Stimulated activated memory B cell treated with anti-CD40 and anti-IgM and Interleukin-4, amounts not matched to agents 10 μg/mL and 1 μg/mL and 100 μg/mL, for 72 hours (primary cell): ENCODE measurements at regions not wholly inside any gene's neighbourhood (a gene's known extent, or its start where the extent isn't known, plus 50 kb on each side); places are given as distances from the start of the nearest gene placed in this dataset.
"Not testable (repeated sequence)": the region's sequence is repeated elsewhere in the genome, so short reads cannot be mapped to it uniquely, and the experiment has no call there.

ENCODE experiments used
- ATAC-seq: fragments of 150-1000 bp; cut with Tn5 transposase; 2 replicates; pipeline ENCODE4 v1.10.0; 2021
- H3K27ac Mint-ChIP-seq: one replicate; pipeline ENCODE4 v1.8.0; 2022; ENCODE audit warnings: mild to moderate bottlenecking, mixed read lengths
- H3K27me3 Mint-ChIP-seq: one replicate; pipeline ENCODE4 v1.8.0; 2022; ENCODE audit warnings: mixed read lengths
- H3K36me3 Mint-ChIP-seq: one replicate; pipeline ENCODE4 v1.8.0; 2022; ENCODE audit warnings: mixed read lengths
- H3K4me1 Mint-ChIP-seq: one replicate; pipeline ENCODE4 v1.8.0; 2022; ENCODE audit warnings: mixed read lengths
- H3K4me3 Mint-ChIP-seq: one replicate; pipeline ENCODE4 v1.8.0; 2022; ENCODE audit warnings: mild to moderate bottlenecking, moderate library complexity, mixed read lengths
- H3K9me3 Mint-ChIP-seq: one replicate; pipeline ENCODE4 v1.8.0; 2022; ENCODE audit warnings: mixed read lengths

- no peak overlapping the region for H3K4me3 Mint-ChIP-seq
- no peak for ATAC-seq
- no peaks in the 10 kb centered on the region for H3K27me3 Mint-ChIP-seq
- H3K9me3 Mint-ChIP-seq: peaks cover 8% of the 10 kb centered on the region
- no peaks in the 10 kb centered on the region for H3K36me3 Mint-ChIP-seq
- no peaks in the 10 kb centered on the region for H3K4me1 Mint-ChIP-seq
- H3K27ac Mint-ChIP-seq: no peak overlapping the region
Measured at GRCh38 chr16:17744921-17745572, 274.3 kb upstream of the XYLT1 start.

GRCh38 chr16:17743578-17743977 lies 272.8 kb upstream of the XYLT1 start:
- Mint-ChIP-seq H3K27ac (no peak overlapping the region), H3K4me3 (no peak overlapping the region), H3K4me1 (no peaks in the 10 kb centered on the region), H3K9me3 (peaks cover 3% of the 10 kb centered on the region), H3K36me3 (no peaks in the 10 kb centered on the region), H3K27me3 (no peaks in the 10 kb centered on the region)
- no peak for ATAC-seq

GRCh38 chr16:17743158-17743557 lies 272.4 kb upstream of the XYLT1 start:
- peaks cover 3% of the 10 kb centered on the region for H3K9me3 Mint-ChIP-seq
- no peak overlapping the region for H3K4me3 Mint-ChIP-seq
- H3K36me3 Mint-ChIP-seq: no peaks in the 10 kb centered on the region
- ATAC-seq: no peak
- no peaks in the 10 kb centered on the region for H3K27me3 Mint-ChIP-seq
- no peaks in the 10 kb centered on the region for H3K4me1 Mint-ChIP-seq
- H3K27ac Mint-ChIP-seq: no peak overlapping the region

GRCh38 chr16:17735099-17735498 lies 264.3 kb upstream of the XYLT1 start:
- peaks cover 11% of the 10 kb centered on the region for H3K9me3 Mint-ChIP-seq
- H3K36me3 Mint-ChIP-seq, H3K27ac Mint-ChIP-seq, H3K4me3 Mint-ChIP-seq, ATAC-seq, H3K4me1 Mint-ChIP-seq, H3K27me3 Mint-ChIP-seq: not testable (repeated sequence)

- no peak for ATAC-seq
- Mint-ChIP-seq H3K4me1 (no peaks in the 10 kb centered on the region), H3K27me3 (peaks cover 17% of the 10 kb centered on the region), H3K9me3 (peaks cover 5% of the 10 kb centered on the region), H3K27ac (no peak overlapping the region), H3K4me3 (no peak overlapping the region), H3K36me3 (no peaks in the 10 kb centered on the region)
Measured at GRCh38 chr16:17729820-17730219, 259.1 kb upstream of the XYLT1 start.

GRCh38 chr16:17728196-17728595 lies 257.4 kb upstream of the XYLT1 start:
- ATAC-seq: no peak
- no peaks in the 10 kb centered on the region for H3K4me1 Mint-ChIP-seq
- H3K9me3 Mint-ChIP-seq: peaks cover 5% of the 10 kb centered on the region
- peaks cover 17% of the 10 kb centered on the region for H3K27me3 Mint-ChIP-seq
- no peak overlapping the region for H3K4me3 Mint-ChIP-seq
- no peak overlapping the region for H3K27ac Mint-ChIP-seq
- H3K36me3 Mint-ChIP-seq: no peaks in the 10 kb centered on the region

- H3K9me3 Mint-ChIP-seq: no peaks in the 10 kb centered on the region
- peaks cover 17% of the 10 kb centered on the region for H3K27me3 Mint-ChIP-seq
- no peak overlapping the region for H3K27ac Mint-ChIP-seq
- H3K4me1 Mint-ChIP-seq: no peaks in the 10 kb centered on the region
- H3K36me3 Mint-ChIP-seq: no peaks in the 10 kb centered on the region
- no peak for ATAC-seq
- H3K4me3 Mint-ChIP-seq: no peak overlapping the region
Measured at GRCh38 chr16:17724242-17724898, 253.6 kb upstream of the XYLT1 start.

- no peaks in the 10 kb centered on the region for H3K4me1 Mint-ChIP-seq
- no peak overlapping the region for H3K4me3 Mint-ChIP-seq
- no peaks in the 10 kb centered on the region for H3K36me3 Mint-ChIP-seq
- no peak overlapping the region for H3K27ac Mint-ChIP-seq
- no peaks in the 10 kb centered on the region for H3K9me3 Mint-ChIP-seq
- peaks cover 14% of the 10 kb centered on the region for H3K27me3 Mint-ChIP-seq
- no peak for ATAC-seq
Measured at GRCh38 chr16:17723531-17724134, 252.9 kb upstream of the XYLT1 start.

GRCh38 chr16:17718495-17718894 lies 247.7 kb upstream of the XYLT1 start:
- H3K4me3 Mint-ChIP-seq: no peak overlapping the region
- H3K36me3 Mint-ChIP-seq: no peaks in the 10 kb centered on the region
- no peaks in the 10 kb centered on the region for H3K27me3 Mint-ChIP-seq
- H3K9me3 Mint-ChIP-seq: peaks cover 10% of the 10 kb centered on the region
- H3K27ac Mint-ChIP-seq: no peak overlapping the region
- no peaks in the 10 kb centered on the region for H3K4me1 Mint-ChIP-seq
- ATAC-seq: no peak

GRCh38 chr16:17705847-17706246 lies 235.1 kb upstream of the XYLT1 start:
- H3K27me3 Mint-ChIP-seq: peaks cover 17% of the 10 kb centered on the region
- ATAC-seq: no peak
- H3K9me3 Mint-ChIP-seq: peaks cover 4% of the 10 kb centered on the region
- no peaks in the 10 kb centered on the region for H3K4me1 Mint-ChIP-seq
- no peak overlapping the region for H3K27ac Mint-ChIP-seq
- no peaks in the 10 kb centered on the region for H3K36me3 Mint-ChIP-seq
- no peak overlapping the region for H3K4me3 Mint-ChIP-seq

- peaks cover 28% of the 10 kb centered on the region for H3K27me3 Mint-ChIP-seq
- no peaks in the 10 kb centered on the region for H3K4me1 Mint-ChIP-seq
- H3K9me3 Mint-ChIP-seq: no peaks in the 10 kb centered on the region
- ATAC-seq: no peak
- no peak overlapping the region for H3K4me3 Mint-ChIP-seq
- no peak overlapping the region for H3K27ac Mint-ChIP-seq
- no peaks in the 10 kb centered on the region for H3K36me3 Mint-ChIP-seq
Measured at GRCh38 chr16:17696616-17697015, 225.9 kb upstream of the XYLT1 start.

GRCh38 chr16:17692484-17692883 lies 221.7 kb upstream of the XYLT1 start:
- H3K4me3 Mint-ChIP-seq: no peak overlapping the region
- no peak for ATAC-seq
- H3K4me1 Mint-ChIP-seq: no peaks in the 10 kb centered on the region
- H3K27me3 Mint-ChIP-seq: peaks cover 35% of the 10 kb centered on the region
- H3K27ac Mint-ChIP-seq: no peak overlapping the region
- no peaks in the 10 kb centered on the region for H3K36me3 Mint-ChIP-seq
- H3K9me3 Mint-ChIP-seq: peaks cover 2% of the 10 kb centered on the region

- H3K36me3 Mint-ChIP-seq: no peaks in the 10 kb centered on the region
- H3K27ac Mint-ChIP-seq: no peak overlapping the region
- ATAC-seq: no peak
- H3K4me3 Mint-ChIP-seq: no peak overlapping the region
- no peaks in the 10 kb centered on the region for H3K4me1 Mint-ChIP-seq
- peaks cover 2% of the 10 kb centered on the region for H3K9me3 Mint-ChIP-seq
- H3K27me3 Mint-ChIP-seq: peaks cover 31% of the 10 kb centered on the region
Measured at GRCh38 chr16:17691899-17692176, 221.1 kb upstream of the XYLT1 start.

- no peaks in the 10 kb centered on the region for H3K4me1 Mint-ChIP-seq
- no peak overlapping the region for H3K4me3 Mint-ChIP-seq
Measured at GRCh38 chr16:17691106-17691898, 220.5 kb upstream of the XYLT1 start.

GRCh38 chr16:17685447-17685846 lies 214.7 kb upstream of the XYLT1 start:
- Mint-ChIP-seq H3K36me3 (no peaks in the 10 kb centered on the region), H3K27ac (no peak overlapping the region), H3K27me3 (peaks cover 28% of the 10 kb centered on the region), H3K4me3 (no peak overlapping the region), H3K4me1 (no peaks in the 10 kb centered on the region), H3K9me3 (peaks cover 7% of the 10 kb centered on the region)
- no peak for ATAC-seq

More at GRCh38 chr16:17691106-17691898, 220.5 kb upstream of the XYLT1 start:
- ATAC-seq: no peak
- Mint-ChIP-seq H3K9me3 (peaks cover 2% of the 10 kb centered on the region), H3K36me3 (no peaks in the 10 kb centered on the region), H3K27ac (no peak overlapping the region), H3K27me3 (peaks cover 31% of the 10 kb centered on the region)
